MM.1S (cell line): ENCODE measurements at regions not wholly inside any gene's neighbourhood (a gene's known extent, or its start where the extent isn't known, plus 50 kb on each side); places are given as distances from the start of the nearest gene placed in this dataset.

Experiments used
- DNase-seq: peaks from one replicate; pipeline ENCODE4 v3.0.0-alpha.2; 2015
- H2AFZ ChIP-seq: fragments of 300-600 bp; sonication (generic); 2 replicates; pipeline ENCODE4 v1.6.0; 2016; ENCODE audit warnings: antibody characterized with exemption, low read length
- H3F3A ChIP-seq: fragments of 300-600 bp; sonication (generic); 2 replicates; pipeline ENCODE4 v1.6.1; 2016; ENCODE audit warnings: mild to moderate bottlenecking, antibody characterized with exemption, low read length, moderate library complexity, mixed read lengths; ENCODE audit not compliant: insufficient read depth
- H3K27ac ChIP-seq: fragments of 300-600 bp; sonication (generic); 2 replicates; pipeline ENCODE4 v1.5.1; 2016; ENCODE audit warnings: mild to moderate bottlenecking, low read length
- H3K27me3 ChIP-seq: fragments of 300-600 bp; sonication (generic); replicated peaks from 2 replicates; pipeline ENCODE4 v1.6.0; 2016; ENCODE audit warnings: low read length; ENCODE audit not compliant: insufficient read depth
- H3K36me3 ChIP-seq: fragments of 300-600 bp; sonication (generic); replicated peaks from 2 replicates; pipeline ENCODE4 v1.6.1; 2016; ENCODE audit warnings: mild to moderate bottlenecking, low read length, mixed read lengths; ENCODE audit not compliant: insufficient read depth
- H3K4me1 ChIP-seq: fragments of 300-600 bp; sonication (generic); 2 replicates; pipeline ENCODE4 v1.6.1; 2016; ENCODE audit warnings: low read length, mixed read lengths
- H3K4me2 ChIP-seq: fragments of 300-600 bp; sonication (generic); 2 replicates; pipeline ENCODE4 v1.6.0; 2016; ENCODE audit warnings: low read depth, low read length
- H3K4me3 ChIP-seq: fragments of 300-600 bp; sonication (generic); 2 replicates; pipeline ENCODE4 v1.5.1; 2016; ENCODE audit warnings: low read length, mixed read lengths
- H3K79me2 ChIP-seq: fragments of 300-600 bp; sonication (generic); 2 replicates; pipeline ENCODE4 v1.6.1; 2016; ENCODE audit warnings: mixed run types, low read length, mixed read lengths
- H3K9ac ChIP-seq: fragments of 300-600 bp; sonication (generic); 2 replicates; pipeline ENCODE4 v1.6.1; 2016; ENCODE audit warnings: low read length, mixed read lengths
- H3K9me2 ChIP-seq: fragments of 300-600 bp; sonication (generic); replicated peaks from 2 replicates; pipeline ENCODE4 v1.6.1; 2016; ENCODE audit warnings: mild to moderate bottlenecking, low read length, mixed read lengths; ENCODE audit not compliant: insufficient read depth
- H3K9me3 ChIP-seq: fragments of 300-600 bp; sonication (generic); replicated peaks from 2 replicates; pipeline ENCODE4 v1.6.1; 2016; ENCODE audit warnings: mild to moderate bottlenecking, low read length, mixed read lengths; ENCODE audit not compliant: insufficient read depth
- H4K20me1 ChIP-seq: fragments of 300-600 bp; sonication (generic); 2 replicates; pipeline ENCODE4 v1.6.1; 2016; ENCODE audit warnings: mild to moderate bottlenecking, low read length, moderate library complexity, mixed read lengths; ENCODE audit not compliant: insufficient read depth
- EZH2 ChIP-seq: fragments of 300-600 bp; sonication (generic); optimal IDR thresholded peaks from 2 replicates; pipeline ENCODE3; 2017; ENCODE audit warnings: low read depth, mild to moderate bottlenecking, antibody characterized with exemption, low read length, mixed read lengths
- EZH2phosphoT487 ChIP-seq: fragments of 300-600 bp; sonication (generic); IDR thresholded peaks from 2 replicates; pipeline ENCODE4 v1.6.1; 2018; ENCODE audit warnings: antibody characterized with exemption, low read length
- TF ChIP-seq, protein P1 (sequence below): fragments of 300-600 bp; sonication (generic); IDR thresholded peaks from 2 replicates; pipeline ENCODE4 v1.5.1; 2016; ENCODE audit warnings: antibody characterized with exemption, low read length, mixed read lengths

- Histone ChIP-seq H3K4me1 (no peaks in the 10 kb centered on the region), H3K27ac (no peak overlapping the region), H3K27me3 (no peaks in the 10 kb centered on the region), H3K9me2 (no peaks in the 10 kb centered on the region), H2AFZ (no peak overlapping the region), H3K79me2 (no peaks in the 10 kb centered on the region), H4K20me1 (no peaks in the 10 kb centered on the region), H3K9me3 (no peaks in the 10 kb centered on the region), H3K9ac (no peak overlapping the region), H3F3A (no peaks in the 10 kb centered on the region), H3K4me2 (no peak overlapping the region), H3K4me3 (no peak overlapping the region), H3K36me3 (no peaks in the 10 kb centered on the region)
- no peak for DNase-seq
- TF ChIP-seq EZH2phosphoT487 (no peak), EZH2 (no peak)
- TF ChIP-seq, protein P1, sequence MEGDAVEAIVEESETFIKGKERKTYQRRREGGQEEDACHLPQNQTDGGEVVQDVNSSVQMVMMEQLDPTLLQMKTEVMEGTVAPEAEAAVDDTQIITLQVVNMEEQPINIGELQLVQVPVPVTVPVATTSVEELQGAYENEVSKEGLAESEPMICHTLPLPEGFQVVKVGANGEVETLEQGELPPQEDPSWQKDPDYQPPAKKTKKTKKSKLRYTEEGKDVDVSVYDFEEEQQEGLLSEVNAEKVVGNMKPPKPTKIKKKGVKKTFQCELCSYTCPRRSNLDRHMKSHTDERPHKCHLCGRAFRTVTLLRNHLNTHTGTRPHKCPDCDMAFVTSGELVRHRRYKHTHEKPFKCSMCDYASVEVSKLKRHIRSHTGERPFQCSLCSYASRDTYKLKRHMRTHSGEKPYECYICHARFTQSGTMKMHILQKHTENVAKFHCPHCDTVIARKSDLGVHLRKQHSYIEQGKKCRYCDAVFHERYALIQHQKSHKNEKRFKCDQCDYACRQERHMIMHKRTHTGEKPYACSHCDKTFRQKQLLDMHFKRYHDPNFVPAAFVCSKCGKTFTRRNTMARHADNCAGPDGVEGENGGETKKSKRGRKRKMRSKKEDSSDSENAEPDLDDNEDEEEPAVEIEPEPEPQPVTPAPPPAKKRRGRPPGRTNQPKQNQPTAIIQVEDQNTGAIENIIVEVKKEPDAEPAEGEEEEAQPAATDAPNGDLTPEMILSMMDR: no peak
Measured at GRCh38 chr11:27205779-27206570, 157.0 kb downstream of the CCDC34 start.

- H3F3A ChIP-seq: no peaks in the 10 kb centered on the region
- no peaks in the 10 kb centered on the region for H3K9me3 ChIP-seq
- no peaks in the 10 kb centered on the region for H3K27me3 ChIP-seq
- no peak overlapping the region for H3K9ac ChIP-seq
- no peak overlapping the region for H2AFZ ChIP-seq
- H3K79me2 ChIP-seq: no peaks in the 10 kb centered on the region
- H3K4me1 ChIP-seq: no peaks in the 10 kb centered on the region
- H4K20me1 ChIP-seq: no peaks in the 10 kb centered on the region
- no peaks in the 10 kb centered on the region for H3K36me3 ChIP-seq
- no peak overlapping the region for H3K27ac ChIP-seq
- no peaks in the 10 kb centered on the region for H3K9me2 ChIP-seq
- DNase-seq: no peak
- TF ChIP-seq EZH2 (no peak), EZH2phosphoT487 (no peak)
- TF ChIP-seq, protein P1: no peak
- H3K4me3 ChIP-seq: no peak overlapping the region
- H3K4me2 ChIP-seq: no peak overlapping the region
Measured at GRCh38 chr11:27205250-27205649, 157.8 kb downstream of the CCDC34 start.

DNA sequence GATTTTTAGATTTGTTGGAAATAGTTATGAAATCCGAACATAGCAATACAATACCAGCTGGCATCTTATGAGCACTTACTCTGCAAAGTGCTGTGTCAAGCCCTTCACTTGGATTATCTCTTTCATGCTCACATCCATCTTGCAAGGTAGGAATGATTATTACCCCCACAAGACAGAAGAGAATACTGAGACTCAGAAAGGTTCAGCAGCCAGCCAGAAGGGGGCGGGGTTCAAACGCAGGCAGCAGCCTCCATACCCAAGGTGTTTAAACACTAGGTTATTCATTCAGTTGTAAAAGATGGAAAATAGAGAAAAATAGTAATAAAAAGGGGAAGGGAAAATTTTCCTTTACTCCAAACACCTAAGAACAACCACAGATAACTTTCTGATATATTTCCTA is 158.5 kb downstream of the CCDC34 start:
- Histone ChIP-seq H3K9me2 (no peaks in the 10 kb centered on the region), H3K36me3 (no peaks in the 10 kb centered on the region), H3K4me1 (no peaks in the 10 kb centered on the region), H3K27ac (no peak overlapping the region), H3K9me3 (no peaks in the 10 kb centered on the region), H4K20me1 (no peaks in the 10 kb centered on the region), H3F3A (no peaks in the 10 kb centered on the region), H3K4me3 (no peak overlapping the region), H2AFZ (no peak overlapping the region), H3K4me2 (no peak overlapping the region), H3K79me2 (no peaks in the 10 kb centered on the region), H3K9ac (no peak overlapping the region), H3K27me3 (no peaks in the 10 kb centered on the region)
- TF ChIP-seq EZH2 (no peak), EZH2phosphoT487 (no peak)
- TF ChIP-seq, protein P1: peak; percentile 56
- DNase-seq: peak; percentile 18
